GM18907 (cell line): ENCODE measurements at regions not wholly inside any gene's neighbourhood (a gene's known extent, or its start where the extent isn't known, plus 50 kb on each side); places are given as distances from the start of the nearest gene placed in this dataset.

ENCODE experiments used
- ATAC-seq: cut with Tn5 transposase; IDR thresholded peaks from one replicate; pipeline ENCODE4 v1.9.1; 2021; ENCODE audit warnings: mild to moderate bottlenecking, moderate library complexity; ENCODE audit not compliant: unreplicated experiment

DNA sequence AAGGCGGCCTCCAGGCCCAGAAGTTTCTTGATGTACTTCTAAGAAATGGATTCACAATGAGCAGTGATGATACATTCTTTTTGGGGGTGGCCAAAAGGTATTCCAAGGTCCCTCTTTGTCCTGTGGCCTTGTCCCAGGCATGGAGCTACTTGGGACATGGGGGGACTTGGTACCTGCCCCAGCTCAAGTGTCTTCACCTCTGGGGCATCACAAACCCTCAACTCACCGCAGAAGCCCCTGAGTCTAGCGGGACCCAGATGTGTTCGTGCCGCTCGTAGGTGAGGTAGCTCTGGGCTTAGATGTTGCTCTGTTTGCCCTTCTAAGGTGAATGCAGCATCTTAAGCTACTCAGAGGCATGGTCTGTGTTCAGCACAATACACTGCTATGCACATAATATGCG is 338.0 kb upstream of the IRX4 start:
- ATAC-seq, result no peak

GRCh38 chr5:2219149-2219776 is 336.5 kb upstream of the IRX4 start:
- ATAC-seq, result no peak

GRCh38 chr5:2217219-2217618 is 334.5 kb upstream of the IRX4 start:
- ATAC-seq, result no peak

DNA sequence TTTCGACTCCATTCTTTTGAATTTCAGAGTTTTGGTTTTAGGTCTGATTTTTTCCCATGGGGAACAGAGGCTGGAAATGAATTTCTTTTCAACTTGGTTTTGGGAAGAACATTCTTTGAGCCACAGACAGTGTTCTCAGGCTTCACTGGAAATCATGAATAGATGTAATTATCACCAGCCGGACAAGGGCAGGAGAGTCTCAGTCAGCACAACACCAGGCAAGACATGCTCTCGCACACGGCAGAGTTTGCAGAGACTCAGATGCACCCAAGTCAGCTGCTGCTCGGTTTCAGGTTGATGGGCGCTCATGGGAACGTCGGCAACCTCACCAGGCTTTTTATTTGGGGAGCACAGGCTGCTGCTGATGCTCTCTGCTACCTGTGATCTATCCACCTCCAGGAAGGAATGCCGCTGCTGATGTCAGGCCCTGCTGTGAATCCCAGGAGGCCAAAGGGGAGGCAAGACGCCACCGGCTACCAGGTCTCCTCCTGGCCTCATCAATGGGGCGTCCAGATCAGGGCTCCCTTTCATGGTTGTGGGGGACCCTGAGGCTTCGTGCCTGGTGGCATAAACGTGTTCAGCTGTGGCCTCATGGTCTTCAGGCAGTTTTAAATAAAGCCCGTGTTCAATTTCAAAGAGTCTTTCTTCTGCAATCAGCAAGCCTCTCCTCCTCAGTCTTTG is 332.3 kb upstream of the IRX4 start:
- ATAC-seq, result no peak

DNA sequence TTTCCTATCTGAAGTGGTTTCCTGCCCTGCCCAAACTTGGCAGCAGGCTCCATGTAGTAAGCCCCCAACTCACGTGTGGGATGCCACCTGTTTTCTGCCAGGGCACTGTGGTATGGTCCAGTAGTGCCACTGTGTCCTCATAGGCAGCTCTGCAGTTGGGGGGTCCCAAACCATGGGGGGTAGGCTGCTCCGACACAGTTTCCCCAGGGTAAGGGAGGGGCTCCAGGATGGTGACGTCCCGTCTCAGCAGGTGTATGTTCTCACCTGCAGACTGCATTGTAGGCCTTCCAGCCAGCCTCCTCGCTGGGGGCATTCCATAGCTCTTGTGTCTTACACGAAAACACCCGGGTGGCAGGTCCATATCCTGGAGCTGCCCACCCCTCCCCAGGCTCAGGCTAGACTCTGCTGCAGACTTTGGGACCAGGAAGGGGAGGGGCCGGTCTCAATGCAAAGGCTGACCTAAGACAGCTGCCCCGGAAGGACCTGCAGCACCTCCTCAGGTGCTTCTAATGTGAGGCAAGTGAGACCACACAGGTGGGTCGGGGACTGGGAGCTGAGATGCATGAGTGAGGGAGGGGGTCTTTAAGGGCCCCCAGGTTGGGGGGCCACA is 330.5 kb upstream of the IRX4 start:
- no peak for ATAC-seq

DNA sequence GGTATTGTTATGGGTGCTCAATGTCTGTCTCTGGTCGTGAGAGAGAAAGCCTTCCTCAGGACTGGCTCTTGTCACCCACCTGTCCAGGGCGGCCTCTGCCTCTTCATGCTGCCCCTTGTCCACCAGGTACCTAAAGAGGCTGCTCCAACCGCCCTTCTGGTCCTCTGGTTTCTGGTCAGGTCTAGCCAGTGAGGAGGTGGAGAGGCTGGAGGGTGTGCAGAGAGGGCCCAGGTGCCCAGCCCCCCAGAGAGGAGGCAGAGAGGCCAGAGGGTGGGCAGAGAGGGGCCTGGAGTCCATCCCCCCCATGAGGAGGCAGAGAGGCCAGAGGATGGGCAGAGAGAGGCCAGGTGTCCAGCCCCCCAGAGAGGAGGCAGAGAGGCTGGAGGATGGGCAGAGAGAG is 329.8 kb upstream of the IRX4 start:
- no peak for ATAC-seq

DNA sequence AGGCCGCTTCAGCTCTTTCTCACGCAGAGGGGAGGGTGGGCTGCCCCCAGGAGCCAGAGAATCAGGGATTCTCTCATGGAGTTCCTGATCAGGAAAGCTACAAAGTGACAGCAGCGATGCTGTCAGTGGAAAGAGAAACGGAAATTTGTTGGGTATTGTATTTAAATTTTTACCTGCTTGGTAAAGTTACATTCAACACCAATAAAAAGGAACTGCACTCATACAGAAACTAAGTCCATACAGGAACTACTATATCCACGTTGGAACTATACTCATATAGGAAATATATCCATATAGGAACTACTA is 325.5 kb upstream of the IRX4 start:
- no peak for ATAC-seq

GRCh38 chr5:2207416-2208238 is 324.9 kb upstream of the IRX4 start:
- ATAC-seq, result no peak

- ATAC-seq, result no peak
Observed at GRCh38 chr5:2207109-2207399, 324.3 kb upstream of the IRX4 start.

DNA sequence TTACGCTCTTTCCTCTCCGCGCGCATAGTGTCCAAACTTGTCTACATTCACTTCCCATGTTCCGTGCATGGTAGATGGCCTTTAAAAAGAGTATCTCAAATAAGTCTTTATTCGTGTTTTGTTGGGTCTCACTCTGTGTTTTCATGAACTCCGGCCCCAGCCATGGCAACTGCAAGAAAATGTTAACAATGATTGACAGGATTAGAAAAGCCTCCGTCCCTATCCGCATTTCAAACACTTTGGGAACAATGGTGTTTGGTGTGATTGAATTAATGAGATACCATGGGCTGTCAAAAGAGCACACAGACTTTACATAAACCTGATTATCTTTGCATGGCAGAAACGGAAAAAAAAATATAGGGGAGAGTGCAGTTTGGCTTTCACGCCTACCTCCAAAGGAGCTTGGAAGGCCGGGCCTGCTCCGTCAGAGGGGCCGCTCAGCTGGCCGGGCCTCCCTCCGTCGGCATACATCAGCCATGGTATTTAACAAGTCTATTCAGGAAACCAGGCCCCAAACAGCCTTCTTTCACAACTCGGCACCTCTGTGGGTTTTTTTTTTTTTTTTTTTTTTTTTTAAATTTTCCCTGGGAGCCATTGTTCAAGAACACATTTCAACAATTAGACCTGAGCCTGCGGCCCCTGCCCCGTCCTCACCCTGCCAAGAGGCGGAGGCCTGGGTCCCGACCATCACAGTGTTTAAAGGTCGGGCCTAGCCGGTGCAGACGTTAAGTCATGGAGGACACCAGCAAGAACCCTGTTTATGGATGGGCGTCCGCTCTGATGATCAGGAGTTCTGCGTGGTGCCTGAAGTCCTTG is 323.8 kb upstream of the IRX4 start:
- ATAC-seq, result no peak

- no peak for ATAC-seq
Observed at GRCh38 chr5:2205596-2206226, 323.0 kb upstream of the IRX4 start.

GRCh38 chr5:2205185-2205585 is 322.5 kb upstream of the IRX4 start:
- ATAC-seq, result no peak

DNA sequence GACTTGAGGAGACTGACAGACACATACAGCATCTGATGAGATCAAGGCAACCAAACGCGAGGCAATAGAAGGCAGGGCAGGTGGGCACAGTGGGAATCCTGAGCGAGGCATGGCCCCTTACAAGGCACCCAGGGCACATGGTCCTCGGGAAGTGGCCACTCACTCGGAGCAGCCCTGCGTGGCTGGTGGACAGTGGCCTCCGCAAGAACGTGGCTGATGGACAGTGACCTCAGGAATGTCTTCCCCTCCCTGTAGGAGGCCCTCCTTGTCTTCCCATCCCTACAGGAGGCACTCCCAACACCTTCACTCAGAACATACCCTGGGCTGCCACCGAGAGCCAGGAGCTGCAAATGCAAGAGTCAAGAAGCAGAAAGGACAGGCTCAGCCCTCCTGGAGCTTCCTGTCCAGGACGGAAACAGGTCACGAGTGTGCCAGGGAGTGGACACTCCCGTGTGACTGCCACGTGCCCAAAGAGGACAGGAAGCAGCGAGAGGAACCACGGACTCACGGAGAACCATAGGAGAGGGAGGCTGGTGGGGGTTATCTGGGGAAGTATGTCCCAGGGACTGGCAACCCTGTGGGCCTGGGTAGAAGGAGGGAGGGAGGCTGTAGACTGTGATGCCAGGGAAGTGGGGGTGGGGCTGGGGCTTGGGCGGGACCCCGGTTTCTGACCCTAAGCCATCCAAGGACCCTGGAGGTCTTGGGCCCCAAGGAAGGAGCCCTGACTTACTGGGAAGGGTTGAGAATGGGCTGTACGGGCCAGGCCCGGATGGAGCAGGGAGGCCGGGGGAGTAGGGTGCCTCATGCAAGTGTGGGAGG is 321.9 kb upstream of the IRX4 start:
- no peak for ATAC-seq

DNA sequence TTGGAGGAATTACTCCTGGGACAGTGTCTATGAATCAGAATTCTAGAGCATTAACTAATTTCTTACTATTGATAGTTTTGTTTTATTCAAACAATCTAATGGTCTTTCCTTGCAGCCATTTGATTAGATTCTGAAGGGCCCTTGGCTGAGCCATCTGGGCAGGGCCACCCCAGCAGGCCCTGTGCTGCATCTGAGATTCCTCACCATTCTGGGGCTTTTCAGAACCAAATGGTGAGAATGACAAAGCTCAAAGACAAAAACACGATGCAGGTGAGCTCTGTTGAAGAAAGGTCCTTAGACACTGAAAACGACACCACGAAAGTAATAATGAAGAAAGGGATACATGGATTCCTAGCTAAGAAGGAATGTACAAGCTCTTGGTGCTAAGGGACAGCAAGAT is 321.0 kb upstream of the IRX4 start:
- ATAC-seq, result no peak

DNA sequence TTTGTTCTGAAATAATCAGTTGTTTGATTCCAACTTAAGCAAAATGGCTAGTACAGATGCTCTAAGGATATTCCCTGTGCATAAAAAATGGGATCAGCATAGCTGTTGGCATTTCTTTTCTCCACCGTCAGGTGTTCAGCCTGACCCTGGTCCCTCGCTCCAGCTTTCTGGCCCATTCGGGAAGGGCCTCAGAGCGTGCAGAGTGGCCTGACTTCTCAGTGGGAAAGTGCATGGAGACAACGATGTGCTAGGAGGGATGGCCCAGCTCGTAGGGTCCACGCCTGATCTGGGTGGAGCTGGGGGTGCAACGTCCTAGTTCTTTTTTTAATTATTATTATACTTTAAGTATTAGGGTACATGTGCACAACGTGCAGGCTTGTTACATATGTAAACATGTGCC is 319.1 kb upstream of the IRX4 start:
- no peak for ATAC-seq

GRCh38 chr5:2201421-2201820 is 318.7 kb upstream of the IRX4 start:
- no peak for ATAC-seq

- no peak for ATAC-seq
Observed at GRCh38 chr5:2201011-2201410, 318.3 kb upstream of the IRX4 start.

DNA sequence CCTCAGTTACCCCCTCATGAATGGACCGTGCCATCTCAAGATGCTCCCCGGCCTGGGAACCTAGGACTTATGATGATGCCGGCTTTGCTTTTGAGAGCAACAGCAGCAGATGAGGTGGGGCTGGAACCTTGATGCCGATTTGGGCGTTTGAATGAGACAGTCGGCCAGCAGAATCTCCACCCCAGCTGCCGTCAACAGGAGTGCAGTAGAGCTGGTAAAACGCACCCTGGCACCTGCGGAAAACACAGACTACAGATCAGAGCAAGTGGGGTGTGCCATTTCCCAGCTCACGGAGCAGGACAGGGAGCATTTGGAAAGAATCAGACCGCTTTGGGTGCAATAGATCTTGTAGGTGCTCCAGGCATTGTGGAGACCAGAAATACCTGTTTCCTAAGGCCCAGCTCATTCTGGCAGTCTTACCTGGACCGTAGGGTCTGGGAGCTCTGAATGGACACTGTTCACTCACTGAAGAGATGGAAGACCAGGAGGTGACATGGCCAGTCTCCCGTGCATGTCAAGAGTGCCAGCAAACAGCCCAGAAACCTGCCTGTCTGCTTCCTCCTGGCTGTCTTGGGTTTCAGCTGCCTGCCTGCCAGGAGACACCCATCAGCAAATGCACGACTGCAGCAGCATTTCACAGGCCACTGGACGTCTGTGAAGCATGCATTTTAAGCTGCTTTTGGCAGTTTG is 317.7 kb upstream of the IRX4 start:
- no peak for ATAC-seq

DNA sequence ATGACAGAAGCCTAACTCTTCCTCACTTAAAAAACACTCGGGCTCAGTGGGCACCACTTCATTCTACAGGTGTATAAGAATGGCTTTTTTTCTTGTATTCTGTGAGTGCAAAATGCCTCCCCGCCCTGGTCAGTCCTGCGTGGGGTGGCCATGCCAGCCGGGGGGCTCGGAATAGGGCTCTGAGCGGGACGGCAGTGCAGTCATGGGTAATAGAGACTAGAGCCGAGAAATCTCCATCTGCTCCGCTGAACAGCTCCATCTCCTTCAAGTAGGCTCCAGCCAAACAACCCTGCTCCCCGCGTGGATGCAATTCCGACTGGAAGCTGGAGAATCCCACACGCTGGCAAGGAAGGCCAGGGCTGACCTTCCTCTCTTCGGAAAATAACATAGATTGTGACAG is 317.0 kb upstream of the IRX4 start:
- ATAC-seq, result no peak
